Activated T-helper 9 cell treated with anti-CD3 and anti-CD28 coated beads, Interleukin-2, amount 50 U/mL, for 16 hours (primary cell): ENCODE measurements at regions not wholly inside any gene's neighbourhood (a gene's known extent, or its start where the extent isn't known, plus 50 kb on each side); places are given as distances from the start of the nearest gene placed in this dataset.
"Not testable (repeated sequence)": the region's sequence is repeated elsewhere in the genome, so short reads cannot be mapped to it uniquely, and the experiment has no call there.

Source experiments
- DNase-seq: peaks from one replicate; pipeline ENCODE4 v3.0.0-alpha.2; 2020; ENCODE audit warnings: low read depth

- DNase-seq, result no peak
These were observed 1060.4 kb downstream of the ZPLD1 start for GRCh38 chr3:103495186-103495585.

GRCh38 chr3:103499132-103499900, 1064.5 kb downstream of the ZPLD1 start:
- DNase-seq, result no peak

GRCh38 chr3:103499967-103500366, 1065.2 kb downstream of the ZPLD1 start:
- no peak for DNase-seq

GRCh38 chr3:103510760-103511159, 1075.9 kb downstream of the ZPLD1 start:
- DNase-seq, result no peak

- DNase-seq, result no peak
These were observed 1077.1 kb downstream of the ZPLD1 start for GRCh38 chr3:103511891-103512290.

GRCh38 chr3:103512595-103512994, 1077.8 kb downstream of the ZPLD1 start:
- DNase-seq, result no peak

- no peak for DNase-seq
These were observed 1078.2 kb downstream of the ZPLD1 start for GRCh38 chr3:103513003-103513402.

- no peak for DNase-seq
These were observed 1080.3 kb downstream of the ZPLD1 start for GRCh38 chr3:103515116-103515515.

GRCh38 chr3:103516950-103517349, 1082.1 kb downstream of the ZPLD1 start:
- DNase-seq, result no peak

GRCh38 chr3:103531327-103531726, 1096.5 kb downstream of the ZPLD1 start:
- not testable (repeated sequence) for DNase-seq

GRCh38 chr3:103532986-103533385, 1098.2 kb downstream of the ZPLD1 start:
- DNase-seq, result no peak

- DNase-seq, result no peak
These were observed 1119.6 kb downstream of the ZPLD1 start for GRCh38 chr3:103554451-103554850.

GRCh38 chr3:103564116-103564515, 1129.3 kb downstream of the ZPLD1 start:
- not testable (repeated sequence) for DNase-seq

GRCh38 chr3:103585809-103586208, 1151.0 kb downstream of the ZPLD1 start:
- DNase-seq, result no peak

- no peak for DNase-seq
These were observed 1155.0 kb downstream of the ZPLD1 start for GRCh38 chr3:103589770-103590169.

GRCh38 chr3:103600844-103601243, 1166.0 kb downstream of the ZPLD1 start:
- DNase-seq, result no peak

- DNase-seq, result no peak
These were observed 1166.9 kb downstream of the ZPLD1 start for GRCh38 chr3:103601666-103602065.

GRCh38 chr3:103609472-103609871, 1174.7 kb downstream of the ZPLD1 start:
- no peak for DNase-seq

GRCh38 chr3:103613397-103614156, 1178.8 kb downstream of the ZPLD1 start:
- DNase-seq, result no peak

- no peak for DNase-seq
These were observed 1179.9 kb downstream of the ZPLD1 start for GRCh38 chr3:103614719-103615118.

GRCh38 chr3:103617961-103618360, 1183.1 kb downstream of the ZPLD1 start:
- DNase-seq, result no peak

- DNase-seq, result no peak
These were observed 1189.5 kb downstream of the ZPLD1 start for GRCh38 chr3:103624271-103624670.

GRCh38 chr3:103629391-103629790, 1194.6 kb downstream of the ZPLD1 start:
- no peak for DNase-seq
